ENCODE measurements at regions not wholly inside any gene's neighbourhood (a gene's known extent, or its start where the extent isn't known, plus 50 kb on each side); places are given as distances from the start of the nearest gene placed in this dataset.
"Not testable (repeated sequence)": the region's sequence is repeated elsewhere in the genome, so short reads cannot be mapped to it uniquely, and the experiment has no call there.

DNA sequence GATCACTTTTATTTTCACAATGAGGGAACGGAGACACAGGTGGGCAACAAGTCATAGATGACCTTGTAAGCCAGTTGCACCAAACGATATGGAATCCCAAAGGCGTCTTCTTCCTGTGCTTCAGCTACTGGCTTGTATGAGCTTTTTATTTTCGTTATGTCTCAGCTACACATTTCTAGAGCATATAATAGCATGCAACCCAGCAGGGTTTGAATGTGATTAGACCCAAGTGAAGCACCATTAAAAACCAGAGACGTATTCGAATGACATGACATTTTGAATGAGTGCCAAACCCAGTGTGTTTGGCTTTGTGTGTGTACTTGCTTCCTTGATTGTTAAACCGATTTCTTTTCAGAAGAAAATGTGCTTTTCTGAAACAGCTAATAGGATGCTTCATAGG, 963.2 kb upstream of the CELF2 start:
- no peak for DNase-seq (ENCODE audit: low spot score)
- Mint-ChIP-seq H3K9me3 (ENCODE audit: unreplicated experiment) (no peaks in the 10 kb centered on the region), H3K4me1 (ENCODE audit: unreplicated experiment) (no peaks in the 10 kb centered on the region), H3K36me3 (ENCODE audit: low read depth, unreplicated experiment) (no peaks in the 10 kb centered on the region), H3K27me3 (ENCODE audit: unreplicated experiment) (no peaks in the 10 kb centered on the region), H3K27ac (ENCODE audit: unreplicated experiment) (no peak overlapping the region), H3K4me3 (ENCODE audit: unreplicated experiment) (no peak overlapping the region)
- no peak for TF ChIP-seq CTCF (IDR thresholded peaks at IDR 0.05; ENCODE audit: unreplicated experiment)

DNA sequence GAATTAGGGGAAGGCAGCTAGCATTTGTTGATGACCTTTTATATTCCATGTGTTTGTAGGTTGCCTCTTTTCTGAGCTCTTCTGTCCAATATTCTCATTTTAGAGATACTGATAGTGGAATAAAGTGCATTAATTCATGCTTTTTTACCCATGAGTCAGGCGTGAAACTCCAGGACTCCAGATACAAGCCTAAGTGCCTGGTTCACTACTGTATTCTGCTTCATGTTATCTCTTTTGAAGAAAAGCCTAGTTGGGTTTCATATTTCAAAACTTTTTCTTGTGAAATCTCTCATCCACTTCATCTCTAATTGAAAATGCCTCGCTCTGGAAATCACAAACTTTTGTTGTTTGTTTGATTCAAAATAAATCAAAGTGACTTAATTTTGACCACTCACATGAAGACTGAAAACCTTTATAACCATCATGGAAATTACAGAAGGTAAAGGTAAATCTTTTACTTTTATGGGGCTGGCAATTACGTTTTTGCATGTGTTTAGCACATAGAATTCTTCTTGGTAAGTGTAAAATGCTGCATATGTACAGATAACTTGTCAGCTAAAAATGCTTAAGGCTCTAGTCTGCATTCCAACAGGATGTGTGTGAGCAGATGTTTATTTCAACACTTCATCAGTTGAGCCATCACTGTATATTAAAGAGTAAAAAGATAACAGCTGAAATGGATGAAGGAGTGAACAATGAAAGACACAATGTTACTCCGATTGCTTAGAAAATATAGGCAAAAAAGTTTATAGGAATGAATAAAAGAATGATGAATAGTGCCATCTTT, 961.8 kb upstream of the CELF2 start:
- H3K4me1 Mint-ChIP-seq (ENCODE audit: unreplicated experiment) = no peaks in the 10 kb centered on the region
- DNase-seq (ENCODE audit: low spot score) = no peak
- H3K9me3 Mint-ChIP-seq (ENCODE audit: unreplicated experiment) = no peaks in the 10 kb centered on the region

GRCh38 chr10:10056961-10057360, 960.7 kb upstream of the CELF2 start:
- no peaks in the 10 kb centered on the region for H3K4me1 Mint-ChIP-seq (ENCODE audit: unreplicated experiment)
- no peaks in the 10 kb centered on the region for H3K36me3 Mint-ChIP-seq (ENCODE audit: low read depth, unreplicated experiment)
- no peak overlapping the region for H3K4me3 Mint-ChIP-seq (ENCODE audit: unreplicated experiment)
- no peak overlapping the region for H3K27ac Mint-ChIP-seq (ENCODE audit: unreplicated experiment)
- TF ChIP-seq CTCF (IDR thresholded peaks at IDR 0.05; ENCODE audit: unreplicated experiment) = no peak
- no peaks in the 10 kb centered on the region for H3K27me3 Mint-ChIP-seq (ENCODE audit: unreplicated experiment)
- H3K9me3 Mint-ChIP-seq (ENCODE audit: unreplicated experiment) = no peaks in the 10 kb centered on the region
- no peak for DNase-seq (ENCODE audit: low spot score)

More for the DNA sequence above, 961.8 kb upstream of the CELF2 start:
- H3K27me3 Mint-ChIP-seq (ENCODE audit: unreplicated experiment) = no peaks in the 10 kb centered on the region
- H3K36me3 Mint-ChIP-seq (ENCODE audit: low read depth, unreplicated experiment) = no peaks in the 10 kb centered on the region
- no peak for TF ChIP-seq CTCF (IDR thresholded peaks at IDR 0.05; ENCODE audit: unreplicated experiment)
- no peak overlapping the region for H3K4me3 Mint-ChIP-seq (ENCODE audit: unreplicated experiment)
- H3K27ac Mint-ChIP-seq (ENCODE audit: unreplicated experiment) = no peak overlapping the region

- no peaks in the 10 kb centered on the region for H3K9me3 Mint-ChIP-seq (ENCODE audit: unreplicated experiment)
- no peak overlapping the region for H3K4me3 Mint-ChIP-seq (ENCODE audit: unreplicated experiment)
- no peak for DNase-seq (ENCODE audit: low spot score)
- no peak overlapping the region for H3K27ac Mint-ChIP-seq (ENCODE audit: unreplicated experiment)
- no peaks in the 10 kb centered on the region for H3K27me3 Mint-ChIP-seq (ENCODE audit: unreplicated experiment)
- no peak for TF ChIP-seq CTCF (IDR thresholded peaks at IDR 0.05; ENCODE audit: unreplicated experiment)
- H3K4me1 Mint-ChIP-seq (ENCODE audit: unreplicated experiment) = no peaks in the 10 kb centered on the region
- no peaks in the 10 kb centered on the region for H3K36me3 Mint-ChIP-seq (ENCODE audit: low read depth, unreplicated experiment)
Measured at GRCh38 chr10:10067644-10068043, 950.0 kb upstream of the CELF2 start.

- H3K9me3 Mint-ChIP-seq (ENCODE audit: unreplicated experiment); H3K4me3 Mint-ChIP-seq (ENCODE audit: unreplicated experiment); DNase-seq (ENCODE audit: low spot score); H3K36me3 Mint-ChIP-seq (ENCODE audit: low read depth, unreplicated experiment); H3K27me3 Mint-ChIP-seq (ENCODE audit: unreplicated experiment); H3K4me1 Mint-ChIP-seq (ENCODE audit: unreplicated experiment); H3K27ac Mint-ChIP-seq (ENCODE audit: unreplicated experiment): not testable (repeated sequence)
Measured at GRCh38 chr10:10074847-10075246, 942.8 kb upstream of the CELF2 start.
